ENCODE measurements at regions not wholly inside any gene's neighbourhood (a gene's known extent, or its start where the extent isn't known, plus 50 kb on each side); places are given as distances from the start of the nearest gene placed in this dataset.

GRCh38 chr15:70556151-70556741 is 207.1 kb downstream of the UACA start:
- TF ChIP-seq, protein P1, sequence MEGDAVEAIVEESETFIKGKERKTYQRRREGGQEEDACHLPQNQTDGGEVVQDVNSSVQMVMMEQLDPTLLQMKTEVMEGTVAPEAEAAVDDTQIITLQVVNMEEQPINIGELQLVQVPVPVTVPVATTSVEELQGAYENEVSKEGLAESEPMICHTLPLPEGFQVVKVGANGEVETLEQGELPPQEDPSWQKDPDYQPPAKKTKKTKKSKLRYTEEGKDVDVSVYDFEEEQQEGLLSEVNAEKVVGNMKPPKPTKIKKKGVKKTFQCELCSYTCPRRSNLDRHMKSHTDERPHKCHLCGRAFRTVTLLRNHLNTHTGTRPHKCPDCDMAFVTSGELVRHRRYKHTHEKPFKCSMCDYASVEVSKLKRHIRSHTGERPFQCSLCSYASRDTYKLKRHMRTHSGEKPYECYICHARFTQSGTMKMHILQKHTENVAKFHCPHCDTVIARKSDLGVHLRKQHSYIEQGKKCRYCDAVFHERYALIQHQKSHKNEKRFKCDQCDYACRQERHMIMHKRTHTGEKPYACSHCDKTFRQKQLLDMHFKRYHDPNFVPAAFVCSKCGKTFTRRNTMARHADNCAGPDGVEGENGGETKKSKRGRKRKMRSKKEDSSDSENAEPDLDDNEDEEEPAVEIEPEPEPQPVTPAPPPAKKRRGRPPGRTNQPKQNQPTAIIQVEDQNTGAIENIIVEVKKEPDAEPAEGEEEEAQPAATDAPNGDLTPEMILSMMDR (conservative IDR thresholded peaks at IDR 0.05; ENCODE audit: low read depth, low read length), result no peak
- no peak for DNase-seq (ENCODE audit: low read depth)
- H3K4me3 ChIP-seq (ENCODE audit: low read length), result no peak overlapping the region

DNA sequence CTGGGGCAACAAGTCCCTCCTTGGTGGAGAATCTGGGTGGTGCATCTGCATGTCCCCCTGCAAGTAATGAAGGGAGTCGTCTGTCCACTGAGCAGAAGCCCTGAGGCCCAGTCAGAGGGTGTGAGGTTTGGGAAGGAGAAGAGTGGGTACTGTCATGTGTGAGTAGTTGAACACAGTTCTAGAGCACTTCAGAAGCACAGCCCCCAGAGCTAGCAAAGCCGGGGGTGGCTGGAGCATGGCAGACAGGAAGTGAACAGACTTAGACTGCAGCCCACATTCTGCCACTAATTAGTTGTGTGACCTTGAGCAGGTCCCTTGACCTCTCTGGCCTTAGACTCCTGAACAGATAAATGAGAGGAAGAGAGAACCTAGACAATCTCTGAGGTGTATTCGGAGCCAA is 207.6 kb downstream of the UACA start:
- H3K4me3 ChIP-seq (ENCODE audit: low read length), result no peak overlapping the region
- no peak for DNase-seq (ENCODE audit: low read depth)
- TF ChIP-seq, protein P1 (conservative IDR thresholded peaks at IDR 0.05; ENCODE audit: low read depth, low read length), result no peak

- TF ChIP-seq, protein P1 (conservative IDR thresholded peaks at IDR 0.05; ENCODE audit: low read depth, low read length), result no peak
- H3K4me3 ChIP-seq (ENCODE audit: low read length), result no peak overlapping the region
- DNase-seq (ENCODE audit: low read depth), result no peak
Observed at GRCh38 chr15:70547846-70548487, 215.4 kb downstream of the UACA start.

GRCh38 chr15:70545526-70545925 is 217.8 kb downstream of the UACA start:
- TF ChIP-seq, protein P1 (conservative IDR thresholded peaks at IDR 0.05; ENCODE audit: low read depth, low read length), result no peak
- no peak for DNase-seq (ENCODE audit: low read depth)
- no peak overlapping the region for H3K4me3 ChIP-seq (ENCODE audit: low read length)

GRCh38 chr15:70541511-70541910 is 221.8 kb downstream of the UACA start:
- no peak overlapping the region for H3K4me3 ChIP-seq (ENCODE audit: low read length)
- no peak for DNase-seq (ENCODE audit: low read depth)
- TF ChIP-seq, protein P1 (conservative IDR thresholded peaks at IDR 0.05; ENCODE audit: low read depth, low read length), result no peak

DNA sequence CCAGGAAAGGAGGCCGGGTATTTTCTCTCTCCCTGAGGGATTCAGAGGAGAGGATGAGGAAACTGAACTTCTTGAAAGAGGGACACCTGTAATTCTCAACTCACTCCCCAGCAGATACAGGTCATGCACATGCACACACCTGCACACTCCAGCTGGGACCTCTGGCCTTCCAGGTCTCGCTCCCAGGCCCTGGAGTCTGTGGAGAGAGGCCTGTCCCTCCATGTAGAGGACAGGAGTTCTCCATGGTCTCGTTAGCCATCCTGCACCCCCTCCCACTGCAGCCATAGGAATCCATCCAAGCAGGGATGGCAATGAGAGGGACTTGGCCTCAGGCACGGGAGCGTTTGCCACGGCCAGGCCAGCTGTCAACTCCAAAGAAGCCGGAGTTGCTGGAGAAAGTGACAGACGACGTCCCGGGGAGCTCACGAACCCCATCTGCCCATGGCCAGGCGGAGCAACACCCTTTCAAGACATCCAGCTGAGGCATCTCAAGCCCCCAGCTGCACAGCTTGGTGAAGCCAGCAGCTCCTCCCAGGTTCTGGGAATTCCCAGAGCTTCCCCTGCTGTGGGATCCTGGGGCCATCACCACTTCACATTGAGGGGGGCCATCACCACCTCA is 223.3 kb downstream of the UACA start:
- no peak for DNase-seq (ENCODE audit: low read depth)
- TF ChIP-seq, protein P1 (conservative IDR thresholded peaks at IDR 0.05; ENCODE audit: low read depth, low read length), result no peak
- no peak overlapping the region for H3K4me3 ChIP-seq (ENCODE audit: low read length)

DNA sequence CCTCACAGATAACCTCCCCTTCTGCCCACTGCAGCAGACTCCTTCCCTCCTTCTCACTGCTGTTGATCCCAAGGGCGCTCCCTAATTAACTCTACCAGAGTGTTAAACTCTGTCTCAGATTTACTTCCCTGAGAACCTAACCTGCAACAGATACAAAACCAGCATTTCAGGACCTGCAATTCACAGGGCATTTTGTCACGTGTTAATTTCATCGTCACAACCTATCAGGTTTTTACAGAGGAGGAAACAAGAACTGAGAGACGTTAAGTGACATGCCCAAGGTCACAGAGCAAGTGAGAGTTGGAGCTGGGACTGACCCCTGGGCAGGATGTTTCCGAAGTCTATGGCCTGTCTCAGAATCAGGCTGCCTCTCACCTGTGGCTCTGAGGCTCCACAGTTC is 223.9 kb downstream of the UACA start:
- DNase-seq (ENCODE audit: low read depth), result no peak
- no peak overlapping the region for H3K4me3 ChIP-seq (ENCODE audit: low read length)
- TF ChIP-seq, protein P1 (conservative IDR thresholded peaks at IDR 0.05; ENCODE audit: low read depth, low read length), result no peak
